Right lobe of liver (tissue), 4 donors: ENCODE measurements at regions not wholly inside any gene's neighbourhood (a gene's known extent, or its start where the extent isn't known, plus 50 kb on each side); places are given as distances from the start of the nearest gene placed in this dataset.

ENCODE experiments used
- CTCF ChIP-seq, 4 donors: fragments of 200-600 bp in 3 of 4; fragments of 450-650 bp in 1 of 4; IDR thresholded peaks; one replicate each; pipeline versions ENCODE4 v1.5.1 to v1.8.0; 2016 to 2022; ENCODE audit warnings: antibody characterized with exemption in 4 of 4, mild to moderate bottlenecking in 2 of 4
- POLR2A ChIP-seq: fragments of 450-650 bp; IDR thresholded peaks from one replicate; pipeline ENCODE4 v1.6.1; 2017; ENCODE audit warnings: antibody characterized with exemption, mild to moderate bottlenecking
- donor health status: DM: no; HTN: no; CAD: no.
- donor health status: DM: no; HTN: no; CAD: no.
- donor health status: DM: no; HTN: yes; CAD: no.

- TF ChIP-seq CTCF (IDR thresholded peaks at IDR 0.05) (no peak), POLR2A (no peak)
Observed at GRCh38 chr5:154676508-154676907, 78.7 kb upstream of the LARP1 start.
